CD14-positive monocyte (primary cell): ENCODE measurements at regions not wholly inside any gene's neighbourhood (a gene's known extent, or its start where the extent isn't known, plus 50 kb on each side); places are given as distances from the start of the nearest gene placed in this dataset.
"Not testable (repeated sequence)": the region's sequence is repeated elsewhere in the genome, so short reads cannot be mapped to it uniquely, and the experiment has no call there.

Source experiments
- DNase-seq, 3 donors: peaks; one replicate each; pipeline ENCODE4 v3.0.0-alpha.2; 2011 to 2022
- H2AFZ ChIP-seq: 2 replicates; pipeline ENCODE4 v1.6.0; 2012; ENCODE audit warnings: mild to moderate bottlenecking, low read depth, low read length, inconsistent platforms; ENCODE audit not compliant: insufficient read depth, poor library complexity, severe bottlenecking
- H3K27ac ChIP-seq, 2 donors: 1 replicate in 1 of 2; 2 replicates in 1 of 2; pipeline ENCODE4 v1.5.1; 2012 to 2013; ENCODE audit warnings: low read length in 2 of 2, control low read depth in 1 of 2, inconsistent platforms in 1 of 2, low read depth in 1 of 2, mild to moderate bottlenecking in 1 of 2
- H3K27me3 ChIP-seq, 2 donors: one replicate each; pipeline versions ENCODE4 v1.6.0 to v1.6.1; 2011 to 2013; ENCODE audit warnings: low read length in 2 of 2; ENCODE audit not compliant: control insufficient read depth in 2 of 2, insufficient read depth in 2 of 2
- H3K36me3 ChIP-seq, 2 donors: replicated peaks in 1 of 2; 1 replicate in 1 of 2; 2 replicates in 1 of 2; pipeline versions ENCODE4 v1.5.1 to v1.6.1; 2012 to 2013; ENCODE audit warnings: low read length in 2 of 2, control low read depth in 1 of 2, inconsistent platforms in 1 of 2, mild to moderate bottlenecking in 1 of 2; ENCODE audit not compliant: insufficient read depth in 2 of 2, control insufficient read depth in 1 of 2
- H3K4me1 ChIP-seq, 2 donors: 1 replicate in 1 of 2; 2 replicates in 1 of 2; pipeline versions ENCODE4 v1.5.1 to v1.6.1; 2012 to 2013; ENCODE audit warnings: low read length in 2 of 2, control low read depth in 1 of 2, inconsistent platforms in 1 of 2, mild to moderate bottlenecking in 1 of 2, moderate library complexity in 1 of 2; ENCODE audit not compliant: insufficient read depth in 2 of 2, control insufficient read depth in 1 of 2
- H3K4me2 ChIP-seq: replicated peaks from 2 replicates; pipeline ENCODE3; 2012; ENCODE audit warnings: low read length, moderate library complexity, mild to moderate bottlenecking; ENCODE audit not compliant: poor library complexity, severe bottlenecking; ENCODE audit errors: extremely low read depth
- H3K4me3 ChIP-seq, 3 experiments: fragments of 200-600 bp in 1 of 3; sonication (generic) in 1 of 3; replicated peaks in 1 of 3; 1 replicate in 2 of 3; 2 replicates in 1 of 3; pipeline ENCODE4 v1.5.1; 2011 to 2013; ENCODE audit warnings: low read length in 3 of 3, mild to moderate bottlenecking in 3 of 3, control low read depth in 2 of 3, low read depth in 2 of 3, inconsistent platforms in 1 of 3, moderate library complexity in 1 of 3
- H3K79me2 ChIP-seq: 2 replicates; pipeline ENCODE4 v1.6.0; 2012; ENCODE audit warnings: mild to moderate bottlenecking, control low read depth, inconsistent platforms, low read length, moderate library complexity; ENCODE audit not compliant: insufficient read depth
- H3K9ac ChIP-seq: 2 replicates; pipeline ENCODE4 v1.6.0; 2017; ENCODE audit warnings: low read length, mild to moderate bottlenecking; ENCODE audit not compliant: insufficient read depth, poor library complexity, severe bottlenecking
- H3K9me3 ChIP-seq, 2 donors: replicated peaks in 1 of 2; 1 replicate in 1 of 2; 2 replicates in 1 of 2; pipeline versions ENCODE4 v1.5.1 to v1.6.1; 2012 to 2013; ENCODE audit warnings: low read length in 2 of 2, control low read depth in 1 of 2; ENCODE audit not compliant: control insufficient read depth in 1 of 2, insufficient read depth in 1 of 2
- H4K20me1 ChIP-seq: 2 replicates; pipeline ENCODE4 v1.6.0; 2012; ENCODE audit warnings: mild to moderate bottlenecking, low read length, control low read depth, moderate library complexity; ENCODE audit not compliant: insufficient read depth
- H3K27ac Mint-ChIP-seq, 7 donors: one replicate each; pipeline ENCODE4 v1.8.0; 2020; ENCODE audit warnings: mild to moderate bottlenecking in 7 of 7, mixed read lengths in 7 of 7, moderate library complexity in 6 of 7, inconsistent platforms in 2 of 7
- H3K27me3 Mint-ChIP-seq, 3 donors: one replicate each; pipeline ENCODE4 v1.8.0; 2021 to 2022; ENCODE audit warnings: low read depth in 3 of 3, mild to moderate bottlenecking in 3 of 3, mixed read lengths in 3 of 3, moderate library complexity in 3 of 3, inconsistent platforms in 1 of 3
- H3K36me3 Mint-ChIP-seq, 2 donors: one replicate each; pipeline ENCODE4 v1.8.0; 2020; ENCODE audit warnings: mixed read lengths in 2 of 2, inconsistent platforms in 1 of 2, mild to moderate bottlenecking in 1 of 2
- H3K4me1 Mint-ChIP-seq: one replicate; pipeline ENCODE4 v1.8.0; 2020; ENCODE audit warnings: mild to moderate bottlenecking, mixed read lengths
- H3K4me3 Mint-ChIP-seq, 2 donors: one replicate each; pipeline ENCODE4 v1.8.0; 2020; ENCODE audit warnings: mild to moderate bottlenecking in 2 of 2, mixed read lengths in 2 of 2, moderate library complexity in 1 of 2
- H3K9me3 Mint-ChIP-seq, 7 donors: one replicate each; pipeline ENCODE4 v1.8.0; 2020 to 2022; ENCODE audit warnings: mixed read lengths in 7 of 7, mild to moderate bottlenecking in 6 of 7, moderate library complexity in 6 of 7, inconsistent platforms in 2 of 7
- CTCF ChIP-seq: fragments of 200-600 bp; IDR thresholded peaks from one replicate; pipeline ENCODE4 v1.8.0; 2022; ENCODE audit warnings: antibody characterized with exemption, mild to moderate bottlenecking
- WGBS: methylation state at CpG from one replicate; pipeline ENCODE4 v1.1.5; 2013; ENCODE audit warnings: missing lambda C conversion rate; ENCODE audit not compliant: insufficient coverage; 5-methylcytosine and 5-hydroxymethylcytosine counted together
- intact Hi-C, 2 donors: fragments of 100-400 bp; cut with micrococcal nuclease; formaldehyde crosslinking; loops; one replicate each; pipeline versions ENCODE4 v1.15.0 to v1.15.1; 2023

- H3K4me1 Mint-ChIP-seq, H3K79me2 ChIP-seq, H2AFZ ChIP-seq, H3K4me3 Mint-ChIP-seq, intact Hi-C loops, H3K4me2 ChIP-seq, H3K4me3 ChIP-seq, H3K36me3 Mint-ChIP-seq, H3K27ac Mint-ChIP-seq, H4K20me1 ChIP-seq, H3K4me1 ChIP-seq, H3K9me3 ChIP-seq, H3K36me3 ChIP-seq, H3K9me3 Mint-ChIP-seq, DNase-seq, H3K27ac ChIP-seq, H3K9ac ChIP-seq: not testable (repeated sequence)
- H3K27me3 ChIP-seq: peaks cover 14 to 24% of the 10 kb centered on the region in 2 donors
- 66% methylated on average over 10 of the region's 11 CpGs for WGBS
- peaks cover 13 to 27% (median 25%) of the 10 kb centered on the region in 3 donors for H3K27me3 Mint-ChIP-seq
Observed at GRCh38 chr17:5772017-5772416, 187.7 kb upstream of the NLRP1 start.

GRCh38 chr17:5772720-5773119 is 188.4 kb upstream of the NLRP1 start:
- intact Hi-C loops: no loop called here
- no peak for TF ChIP-seq CTCF
- Histone ChIP-seq H3K36me3 (no peaks in the 10 kb centered on the region), H3K4me3 (no peak overlapping the region), H3K4me2 (no peak overlapping the region), H3K9ac (no peak overlapping the region), H4K20me1 (no peaks in the 10 kb centered on the region), H3K27ac (no peak overlapping the region), H3K4me1 (no peaks in the 10 kb centered on the region), H2AFZ (no peak overlapping the region), H3K79me2 (no peaks in the 10 kb centered on the region), H3K27me3 (peaks cover 14 to 24% of the 10 kb centered on the region in 2 donors), H3K9me3 (no peaks in the 10 kb centered on the region)
- no peaks in the 10 kb centered on the region for H3K36me3 Mint-ChIP-seq
- DNase-seq: no peak
- H3K4me3 Mint-ChIP-seq: no peak overlapping the region
- H3K27ac Mint-ChIP-seq: peak overlapping the region in 1 of 7 donors; percentile 38
- peaks cover 13 to 27% (median 25%) of the 10 kb centered on the region in 3 donors for H3K27me3 Mint-ChIP-seq
- peaks cover 0 to 8% (median 3%) of the 10 kb centered on the region in 7 donors for H3K9me3 Mint-ChIP-seq
- no peaks in the 10 kb centered on the region for H3K4me1 Mint-ChIP-seq
- WGBS: 72% methylated on average over 9 of the region's 13 CpGs
